ENCODE measurements at regions not wholly inside any gene's neighbourhood (a gene's known extent, or its start where the extent isn't known, plus 50 kb on each side); places are given as distances from the start of the nearest gene placed in this dataset.

GRCh38 chr4:175385797-175386196 is 426.3 kb downstream of the GPM6A start (continued):
- TF ChIP-seq CHD7 (IDR thresholded peaks at IDR 0.05; ENCODE audit: insufficient replicate concordance, low read length) (no peak), RNF2 (IDR thresholded peaks at IDR 0.05; ENCODE audit: borderline replicate concordance, low read depth, low read length, missing control alignments, poor library complexity, severe bottlenecking) (no peak), SRF (IDR thresholded peaks at IDR 0.05; ENCODE audit: low read depth, low read length) (no peak), SIN3A (conservative IDR thresholded peaks at IDR 0.05 in 1 of 2, IDR thresholded peaks at IDR 0.05 in 1 of 2; ENCODE audit: low read depth in 1 of 2, low read length in 2 of 2) (no peak), CBX8 (IDR thresholded peaks at IDR 0.05; ENCODE audit: borderline replicate concordance, low read depth, low read length) (no peak), SP1 (IDR thresholded peaks at IDR 0.05; ENCODE audit: low read depth, low read length) (no peak), SUZ12 (IDR thresholded peaks at IDR 0.05; ENCODE audit: low read length) (no peak), EP300 (IDR thresholded peaks at IDR 0.05; ENCODE audit: borderline replicate concordance in 1 of 2, low read depth in 2 of 2, low read length in 2 of 2) (no peak), TCF12 (IDR thresholded peaks at IDR 0.05; ENCODE audit: low read depth, low read length) (no peak)

All from H1 (cell line).